Transverse colon (tissue), 4 donors: ENCODE measurements at regions not wholly inside any gene's neighbourhood (a gene's known extent, or its start where the extent isn't known, plus 50 kb on each side); places are given as distances from the start of the nearest gene placed in this dataset.

ENCODE experiments used
- CTCF ChIP-seq, 5 experiments: fragments of 200-600 bp in 3 of 5; fragments of 450-650 bp in 2 of 5; sonication (generic) in 3 of 5; IDR thresholded peaks; 1 replicate in 2 of 5; 2 replicates in 3 of 5; pipeline ENCODE4 v1.5.1; 2016 to 2017; ENCODE audit warnings: antibody characterized with exemption in 5 of 5, inconsistent platforms in 3 of 5, mild to moderate bottlenecking in 2 of 5, moderate library complexity in 1 of 5
- EP300 ChIP-seq: sonication (generic); formaldehyde crosslinking; IDR thresholded peaks from one replicate; pipeline ENCODE4 v1.6.1; 2017; ENCODE audit warnings: antibody characterized with exemption, low read depth
- POLR2A ChIP-seq: fragments of 450-650 bp; IDR thresholded peaks from one replicate; pipeline ENCODE4 v1.6.1; 2016; ENCODE audit warnings: antibody characterized with exemption, mild to moderate bottlenecking, moderate library complexity
- POLR2AphosphoS5 ChIP-seq, 3 donors: sonication (generic); formaldehyde crosslinking; IDR thresholded peaks; one replicate each; pipeline ENCODE4 v1.6.1; 2016; ENCODE audit warnings: antibody characterized with exemption in 3 of 3

DNA sequence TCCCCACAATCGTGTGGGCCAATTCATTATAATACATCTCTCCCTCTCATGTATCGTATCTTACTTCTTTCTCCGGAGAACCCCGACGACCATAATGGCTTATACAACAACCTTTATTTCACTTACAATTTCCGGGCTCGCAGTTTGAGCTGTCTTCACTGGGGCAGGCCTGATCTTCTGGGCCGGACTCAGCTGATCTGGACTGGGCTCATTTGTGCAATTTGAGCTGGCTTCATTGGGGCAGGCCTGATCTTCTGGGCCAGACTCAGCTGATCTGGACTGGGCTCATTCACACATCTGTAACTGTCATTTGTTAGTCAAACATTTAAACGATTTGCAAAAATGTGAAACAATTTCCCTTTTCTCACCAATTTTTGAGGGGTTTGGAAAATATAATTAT is 171.5 kb upstream of the FRG1 start:
- no peak for TF ChIP-seq POLR2A
- no peak for TF ChIP-seq CTCF (IDR thresholded peaks at IDR 0.05)
- TF ChIP-seq EP300 = no peak
- no peak for TF ChIP-seq POLR2AphosphoS5 (IDR thresholded peaks at IDR 0.05)
